NCI-H1105 (cell line): ENCODE measurements at regions not wholly inside any gene's neighbourhood (a gene's known extent, or its start where the extent isn't known, plus 50 kb on each side); places are given as distances from the start of the nearest gene placed in this dataset.
"Not testable (repeated sequence)": the region's sequence is repeated elsewhere in the genome, so short reads cannot be mapped to it uniquely, and the experiment has no call there.

Experiments used
- DNase-seq: peaks from one replicate; lab custom pipeline; 2025; lab: John Stamatoyannopoulos, UW

DNA sequence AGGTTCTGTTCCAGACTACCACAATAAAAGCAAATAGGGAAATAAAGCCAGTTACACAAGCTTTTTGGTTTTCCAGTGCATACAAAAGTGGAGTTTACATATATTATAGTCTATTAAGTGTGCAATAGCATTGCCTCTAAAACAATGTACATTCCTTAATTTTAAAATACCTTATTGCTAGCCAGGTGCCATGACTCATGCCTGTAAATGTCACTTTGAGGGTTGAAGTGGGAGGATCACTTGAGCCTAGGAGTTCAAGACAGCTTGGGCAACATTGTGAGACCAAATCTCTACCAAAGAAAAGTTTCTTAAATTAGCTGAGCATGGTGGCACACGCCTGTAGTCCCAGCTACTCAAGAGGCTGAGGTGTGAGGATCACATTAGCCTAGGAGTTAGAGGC, 52.9 kb upstream of the IMP4 start:
- no peak for DNase-seq

DNA sequence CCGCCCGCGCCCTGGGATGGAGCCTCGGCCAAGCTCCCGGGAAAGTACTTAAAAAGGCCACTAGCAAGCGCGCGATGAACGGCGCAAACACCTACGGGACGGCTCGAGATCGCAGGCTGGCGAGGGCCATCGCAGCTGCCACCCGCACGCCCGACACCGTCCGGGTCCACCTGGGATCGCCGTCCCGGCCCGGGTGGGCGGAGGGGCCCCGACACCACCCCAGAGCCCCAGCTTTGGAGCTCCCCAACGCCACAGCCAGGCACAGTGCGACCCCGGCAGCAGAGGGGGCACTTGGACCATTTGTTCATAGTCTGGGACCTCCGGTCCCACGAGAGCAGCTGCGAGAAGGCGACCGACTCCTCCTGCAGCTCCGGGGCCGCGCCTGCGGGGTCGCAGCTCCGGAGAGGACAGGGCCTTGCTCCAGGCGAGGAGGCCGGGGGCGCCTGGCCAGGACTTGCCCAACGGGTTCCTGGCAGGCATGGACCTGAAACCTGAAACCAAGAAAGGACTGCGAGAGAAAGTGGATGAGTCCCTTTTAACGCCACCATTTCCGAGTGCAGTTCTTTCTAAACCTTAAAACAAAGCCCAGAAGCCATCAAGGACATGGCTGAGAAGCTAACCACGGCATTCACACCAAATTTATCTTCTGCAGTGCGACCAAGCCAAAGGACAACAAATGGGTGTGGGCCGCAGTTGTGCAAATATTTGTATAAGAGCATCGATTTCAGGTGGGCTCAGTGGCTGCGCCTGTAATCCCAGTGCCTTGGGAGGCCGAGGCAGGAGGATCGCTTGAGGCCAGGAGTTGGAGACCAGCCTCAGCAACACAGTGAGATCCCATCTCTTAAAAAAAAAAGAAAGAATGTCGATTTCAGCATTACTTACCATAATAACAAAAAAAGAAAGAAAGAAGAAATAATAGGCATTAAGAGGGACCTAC, 54.0 kb upstream of the IMP4 start:
- DNase-seq = no peak

DNA sequence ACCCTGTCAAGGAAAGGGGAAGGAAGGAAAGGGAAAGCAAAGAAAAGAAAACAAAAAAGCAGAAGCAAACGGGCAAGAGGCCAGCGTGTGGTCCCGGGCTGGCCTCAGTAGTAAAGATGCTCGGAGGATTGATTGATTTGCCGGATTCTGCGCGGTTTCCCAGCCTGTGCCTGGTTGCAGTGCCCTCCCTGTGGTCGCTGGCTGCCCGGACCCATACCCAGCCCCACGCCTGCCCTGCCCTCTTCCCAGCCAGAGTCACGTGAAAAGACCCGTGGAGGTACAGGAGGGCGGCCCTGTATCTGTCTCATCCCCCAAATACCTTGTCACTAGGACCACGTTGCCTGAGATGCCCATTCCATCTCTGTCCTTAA, 55.1 kb upstream of the IMP4 start:
- no peak for DNase-seq

DNA sequence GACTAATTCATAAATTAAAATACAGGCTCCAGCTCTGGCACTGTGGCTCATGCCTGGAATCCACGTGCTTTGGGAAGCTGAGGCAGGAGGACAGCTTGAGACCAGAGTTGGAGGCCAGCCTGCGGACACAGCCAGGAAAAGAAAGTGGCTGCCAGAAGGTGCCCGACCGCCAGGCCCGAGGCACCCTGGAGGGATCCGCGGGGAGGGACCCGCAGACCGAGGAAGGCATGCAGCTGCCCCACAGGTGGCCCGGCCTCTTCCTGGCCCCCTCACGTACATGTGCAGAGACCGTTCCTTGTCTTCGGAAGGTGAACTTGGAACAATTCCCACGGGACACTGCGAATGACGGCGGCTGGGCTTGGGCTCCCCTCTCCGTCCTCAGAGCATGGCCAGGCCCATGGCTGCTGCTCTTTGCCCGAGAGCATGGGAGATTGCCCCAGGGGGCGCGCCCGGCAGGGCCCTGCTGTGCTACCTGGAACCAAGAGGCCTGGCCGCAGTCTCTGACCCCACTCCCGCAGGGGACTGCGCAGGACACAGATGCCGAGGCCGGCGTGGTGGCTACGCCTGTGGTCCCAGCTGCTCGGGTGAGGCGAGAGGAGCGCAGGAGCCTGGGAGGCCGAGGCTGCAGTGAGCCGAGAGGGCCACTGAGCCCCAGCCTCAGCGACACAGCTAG, 55.6 kb upstream of the IMP4 start:
- no peak for DNase-seq

DNA sequence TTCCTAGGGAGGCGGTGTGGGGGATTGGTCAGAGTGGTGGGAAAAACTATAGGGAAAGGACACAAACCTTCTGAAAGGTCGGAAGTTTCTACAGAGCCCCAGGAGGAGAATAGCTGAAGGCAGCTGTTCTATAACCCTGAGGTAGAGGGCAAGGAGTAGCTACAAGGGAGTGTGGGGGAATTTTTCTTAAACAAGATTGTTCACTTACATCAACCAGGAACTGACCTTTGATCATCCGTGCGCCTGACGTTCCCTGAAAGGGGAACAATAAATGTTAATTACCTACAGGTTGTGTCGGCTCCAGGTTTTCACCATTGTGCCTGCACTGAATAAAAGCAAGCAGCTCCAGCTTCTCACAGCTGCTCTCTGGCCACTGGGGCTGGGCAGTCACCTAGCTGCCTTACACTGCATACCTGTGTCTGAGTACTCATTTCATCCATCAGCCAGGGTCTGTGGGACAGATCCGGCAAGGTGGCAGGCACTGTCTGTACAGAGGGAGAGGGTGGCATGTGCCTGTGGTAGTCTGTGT, 59.3 kb upstream of the IMP4 start:
- not testable (repeated sequence) for DNase-seq

DNA sequence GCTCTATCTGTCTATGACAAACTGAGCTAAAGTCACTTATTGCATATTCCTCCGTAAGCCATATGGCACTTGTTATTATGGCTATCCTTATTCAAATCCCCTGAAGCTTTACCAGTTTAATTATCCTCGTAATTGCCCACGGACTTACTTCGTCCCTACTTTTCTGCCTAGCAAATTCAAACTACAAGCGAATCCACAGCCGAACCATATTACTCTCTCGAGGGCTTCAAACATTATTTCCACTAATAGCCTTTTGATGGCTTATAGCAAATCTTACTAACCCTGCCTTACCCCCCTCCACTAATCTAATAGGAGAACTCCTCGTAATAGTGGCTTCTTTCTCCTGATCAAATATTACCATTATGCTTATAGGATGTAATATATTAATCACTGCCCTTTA, 63.1 kb upstream of the IMP4 start:
- not testable (repeated sequence) for DNase-seq

DNA sequence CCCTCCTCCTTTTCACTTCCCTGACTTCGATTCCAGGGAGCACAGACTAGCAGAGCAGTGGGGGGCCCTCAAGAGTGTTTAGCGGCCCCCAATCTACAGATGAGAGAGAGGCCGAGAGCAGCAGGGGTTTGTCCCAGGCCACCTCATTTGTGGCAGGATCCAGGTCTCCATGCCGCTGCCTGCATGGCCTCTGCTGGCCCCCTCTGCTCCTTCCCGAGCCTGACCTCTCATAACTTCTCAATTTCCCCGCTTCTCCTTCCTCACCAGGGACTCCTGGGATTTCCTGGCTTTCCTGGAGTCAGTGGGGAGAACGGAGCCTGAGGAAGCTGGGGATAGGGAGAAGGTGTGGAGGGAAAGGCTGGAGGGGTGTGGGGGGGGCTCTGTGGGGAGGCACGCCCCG, 70.1 kb upstream of the TUBA3E start:
- not testable (repeated sequence) for DNase-seq

DNA sequence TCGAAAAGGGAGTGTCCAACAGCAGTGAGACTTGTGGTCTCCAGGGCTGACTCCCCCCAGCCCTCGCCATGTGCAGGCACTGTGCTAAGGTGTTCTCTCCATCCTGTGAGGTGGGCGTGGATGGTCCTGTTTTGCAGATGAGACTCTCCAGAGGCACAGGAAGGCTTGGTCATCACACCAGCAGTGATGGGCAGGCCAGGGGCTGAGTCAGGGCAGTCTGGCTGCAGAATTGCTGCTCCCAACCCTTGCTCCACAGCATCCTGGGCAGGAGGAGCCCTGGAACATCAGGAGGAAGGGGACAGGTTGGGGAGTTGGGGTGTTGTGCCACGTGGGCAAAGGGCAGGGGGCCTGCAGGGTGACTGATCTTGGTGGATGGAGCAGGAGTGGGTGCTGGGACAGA, 69.3 kb upstream of the TUBA3E start:
- DNase-seq = not testable (repeated sequence)

DNA sequence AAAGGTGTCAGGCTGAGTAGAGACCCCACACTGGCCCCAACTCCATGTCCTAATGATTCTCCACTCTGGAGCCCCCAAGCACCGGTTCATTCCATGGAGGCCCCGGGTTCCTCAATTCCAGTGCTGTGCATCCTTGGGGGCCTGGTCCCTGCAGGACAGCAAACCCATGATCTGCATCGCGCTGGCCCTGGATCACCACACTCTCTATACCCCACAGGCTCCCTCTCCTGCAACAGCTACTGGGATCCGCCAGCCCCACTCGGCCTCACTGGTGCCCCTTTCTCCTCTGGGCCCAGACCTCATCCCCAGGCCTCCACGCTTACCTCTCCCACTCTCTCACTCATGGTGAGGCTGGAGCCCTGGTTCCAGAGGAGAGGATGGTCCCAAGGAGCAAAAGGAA, 68.6 kb upstream of the TUBA3E start:
- DNase-seq = not testable (repeated sequence)

DNA sequence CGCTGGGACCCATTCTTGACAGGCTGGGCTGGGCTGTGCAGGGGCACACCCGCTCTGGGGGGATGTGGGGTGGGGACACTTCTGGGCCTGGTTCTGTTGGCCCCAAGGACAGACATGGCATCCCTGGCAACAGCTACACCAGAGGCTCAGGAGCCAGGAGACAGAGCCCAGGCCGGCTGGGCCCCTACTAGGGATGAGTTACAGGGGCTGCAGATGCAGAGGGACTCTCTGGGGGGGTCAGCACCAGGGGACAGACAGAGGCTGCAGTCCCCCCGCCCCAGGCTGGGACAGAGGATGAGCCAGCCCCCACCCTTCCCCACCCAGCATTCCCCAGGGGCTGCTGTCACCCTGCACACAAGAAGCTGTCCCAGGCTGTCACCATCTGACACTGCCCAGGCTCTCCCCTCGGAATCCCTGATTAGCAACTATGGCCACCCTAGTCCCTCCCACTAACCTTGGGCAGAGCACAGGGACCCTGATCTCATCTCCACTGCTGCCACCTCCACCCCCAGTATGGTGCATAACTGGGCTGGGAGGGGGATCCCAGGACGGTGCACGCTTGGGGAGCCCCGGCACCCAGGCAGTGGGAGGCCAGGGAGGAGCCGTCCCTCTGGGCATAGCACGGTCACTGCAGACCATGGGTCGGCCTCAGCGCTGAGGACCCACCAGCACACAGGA, 67.5 kb upstream of the TUBA3E start:
- not testable (repeated sequence) for DNase-seq

DNA sequence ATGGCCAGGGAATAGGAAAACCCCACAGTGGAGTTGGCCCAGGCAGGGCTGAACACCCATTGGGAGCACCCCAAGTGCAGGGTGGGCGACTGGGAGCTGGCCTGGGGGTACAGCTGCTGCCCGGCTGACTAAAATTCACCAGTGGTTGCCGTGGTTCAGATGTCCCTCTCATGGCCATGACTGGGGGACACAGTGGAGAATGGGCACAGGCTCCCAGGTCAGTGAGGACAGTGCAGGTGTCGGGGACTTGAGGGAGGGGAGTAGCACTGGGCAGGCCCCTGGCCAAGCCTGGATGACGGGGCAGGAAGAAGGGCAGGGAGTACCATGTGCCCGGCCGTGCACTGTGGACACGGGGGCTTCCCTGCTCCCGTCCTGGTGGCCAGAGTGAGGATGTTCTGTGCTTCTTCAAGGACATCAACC, 66.7 kb upstream of the TUBA3E start:
- not testable (repeated sequence) for DNase-seq

DNA sequence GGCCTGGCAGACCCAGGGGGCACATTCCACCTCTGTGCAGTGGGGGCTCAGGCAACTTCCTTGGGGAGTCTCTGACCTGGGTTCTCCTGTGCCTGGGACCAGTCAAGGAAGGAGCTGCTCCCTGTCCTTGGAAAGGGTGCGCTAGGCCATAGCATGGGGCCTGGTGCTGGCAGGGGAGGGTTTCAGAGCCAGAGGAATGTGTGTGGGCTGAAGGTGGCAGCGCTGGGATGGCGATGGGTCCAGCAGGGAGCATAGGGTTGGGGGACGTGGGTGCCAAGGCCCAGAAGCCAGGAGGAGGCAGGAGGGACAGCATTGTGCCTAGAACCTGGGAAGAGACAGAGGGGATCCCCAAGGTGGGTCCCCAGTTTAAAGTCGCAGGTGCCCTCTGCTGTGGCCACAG, 66.3 kb upstream of the TUBA3E start:
- no peak for DNase-seq

DNA sequence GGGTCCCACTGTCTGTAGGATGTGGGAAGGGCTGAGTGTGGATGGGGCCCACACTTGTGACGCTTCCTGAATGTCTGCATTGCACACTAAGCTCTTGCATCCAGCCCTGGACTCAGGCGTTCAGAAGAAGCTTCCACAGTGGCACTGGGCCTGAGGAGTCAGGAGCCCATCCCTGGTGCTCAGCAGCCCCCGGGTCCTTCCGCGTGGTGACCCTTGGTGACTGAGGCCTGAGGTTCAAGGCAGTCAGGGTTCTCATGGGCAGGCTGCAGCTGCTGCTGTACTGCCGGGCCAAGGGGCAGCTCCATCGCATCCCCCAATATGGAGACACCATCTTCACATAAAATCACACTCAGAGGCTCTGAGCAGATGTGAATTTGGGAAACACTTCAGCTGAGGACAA, 65.8 kb upstream of the TUBA3E start:
- no peak for DNase-seq

DNA sequence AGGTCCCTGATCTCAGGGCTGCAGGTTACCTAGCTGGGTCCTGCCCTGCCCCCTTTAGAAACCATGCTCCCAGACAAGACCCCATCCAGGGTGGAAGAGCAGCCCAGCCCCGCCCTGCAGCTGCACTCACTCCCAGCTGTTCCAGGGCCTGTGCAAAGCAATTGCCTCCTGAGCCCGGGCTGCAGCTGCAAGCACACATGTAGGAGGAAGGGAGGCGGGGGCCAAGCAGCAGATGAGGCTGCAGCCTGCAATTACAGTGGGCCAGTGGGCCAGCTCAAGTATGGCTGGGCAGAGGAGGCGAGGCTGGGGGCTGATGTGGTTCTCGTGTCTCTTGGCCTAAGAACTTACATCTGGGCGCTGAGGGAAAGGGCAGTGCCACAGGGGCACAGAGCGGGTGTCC, 65.4 kb upstream of the TUBA3E start:
- no peak for DNase-seq

DNA sequence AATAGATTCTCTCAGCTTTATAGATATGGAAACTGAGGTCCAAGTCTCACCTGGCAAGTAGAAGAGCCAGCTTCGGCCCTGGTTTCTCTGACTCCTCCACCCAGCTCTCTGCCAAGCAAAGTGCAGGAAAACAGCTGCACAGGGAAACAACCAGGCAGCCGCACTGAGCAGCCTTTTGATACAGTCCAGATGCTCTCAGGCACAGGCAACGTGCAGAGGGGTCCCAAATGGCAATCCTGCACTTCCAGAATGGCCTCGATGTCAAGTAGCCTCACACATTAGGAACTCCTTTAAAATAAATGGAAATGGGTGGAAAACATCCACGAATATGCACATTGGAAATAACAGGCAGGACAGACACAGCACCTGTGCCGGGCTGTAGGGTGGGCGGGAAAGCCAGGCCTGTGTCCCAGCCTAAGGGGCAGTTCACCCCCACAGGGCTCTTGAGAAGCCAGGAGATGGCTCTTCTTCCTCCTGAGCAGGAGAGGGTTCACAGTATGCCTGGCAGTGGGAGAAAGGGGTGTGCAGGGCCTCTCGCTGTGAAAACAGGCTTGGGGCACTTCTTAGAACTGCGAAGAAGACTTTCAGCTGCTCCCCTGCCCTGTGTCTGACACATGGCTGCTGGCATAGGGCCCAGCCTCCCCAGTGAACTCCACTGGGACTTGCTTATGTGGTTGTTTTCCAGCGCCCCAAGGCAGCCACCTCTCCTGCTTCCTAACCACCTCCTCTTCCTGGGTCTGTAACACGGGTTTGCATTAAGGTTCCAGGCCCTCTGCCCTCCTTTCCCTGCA, 63.9 kb upstream of the TUBA3E start:
- no peak for DNase-seq

DNA sequence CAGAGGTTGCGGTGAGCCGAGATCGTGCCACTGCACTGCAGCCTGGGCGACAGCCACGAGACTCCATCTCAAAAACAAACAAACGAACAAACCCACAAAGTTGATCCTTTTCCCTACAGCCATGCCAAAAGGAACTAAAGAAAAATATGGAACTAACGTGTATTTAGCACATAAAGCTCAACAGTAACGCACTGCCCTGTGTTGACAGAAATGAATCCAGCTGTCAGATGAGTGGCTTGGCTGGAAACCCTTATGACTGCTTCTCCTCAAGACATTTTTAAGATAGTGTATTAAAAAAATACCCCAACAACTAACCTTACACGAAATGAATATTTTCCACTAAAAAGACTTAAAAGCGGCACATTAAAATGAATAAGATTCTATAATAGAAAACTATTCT, 62.9 kb upstream of the TUBA3E start:
- DNase-seq = no peak

DNA sequence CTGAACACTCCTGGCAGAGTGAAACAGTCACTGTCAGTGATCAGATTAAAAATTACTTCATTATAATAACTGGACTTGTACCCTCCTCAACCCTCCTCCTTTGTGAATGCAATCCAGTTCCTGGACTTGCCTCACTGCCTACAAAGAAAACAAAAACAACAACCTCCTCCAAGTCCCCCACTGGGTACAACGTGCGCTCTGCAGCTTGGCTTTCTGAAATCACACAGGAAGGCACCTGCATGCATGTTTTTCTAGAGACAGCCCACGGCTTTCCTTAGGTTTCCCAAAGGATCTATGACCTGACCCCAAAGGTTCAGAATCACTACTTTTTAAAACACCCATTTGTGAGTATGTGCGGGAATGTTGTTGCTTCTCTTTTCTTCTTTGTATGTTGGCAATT, 61.4 kb upstream of the TUBA3E start:
- DNase-seq = no peak

DNA sequence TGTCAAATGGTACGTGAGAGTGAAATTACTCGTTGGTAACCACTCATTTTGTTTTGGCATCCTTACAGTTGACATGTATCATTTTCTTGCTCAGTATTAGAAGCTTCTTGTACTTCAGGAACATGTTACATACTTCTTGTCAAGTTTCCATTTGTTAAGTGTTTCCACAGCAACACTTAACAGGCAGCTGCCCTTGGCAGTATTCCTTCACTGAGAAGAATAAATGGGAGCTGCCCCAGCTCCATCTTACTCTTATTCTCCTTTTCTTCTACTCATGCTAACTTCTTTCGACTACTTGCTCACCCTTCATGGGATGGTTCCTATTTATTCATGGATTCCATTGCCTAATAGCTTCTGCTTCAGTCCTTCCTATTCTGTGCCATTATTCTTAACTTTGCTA, 60.1 kb upstream of the TUBA3E start:
- no peak for DNase-seq

DNA sequence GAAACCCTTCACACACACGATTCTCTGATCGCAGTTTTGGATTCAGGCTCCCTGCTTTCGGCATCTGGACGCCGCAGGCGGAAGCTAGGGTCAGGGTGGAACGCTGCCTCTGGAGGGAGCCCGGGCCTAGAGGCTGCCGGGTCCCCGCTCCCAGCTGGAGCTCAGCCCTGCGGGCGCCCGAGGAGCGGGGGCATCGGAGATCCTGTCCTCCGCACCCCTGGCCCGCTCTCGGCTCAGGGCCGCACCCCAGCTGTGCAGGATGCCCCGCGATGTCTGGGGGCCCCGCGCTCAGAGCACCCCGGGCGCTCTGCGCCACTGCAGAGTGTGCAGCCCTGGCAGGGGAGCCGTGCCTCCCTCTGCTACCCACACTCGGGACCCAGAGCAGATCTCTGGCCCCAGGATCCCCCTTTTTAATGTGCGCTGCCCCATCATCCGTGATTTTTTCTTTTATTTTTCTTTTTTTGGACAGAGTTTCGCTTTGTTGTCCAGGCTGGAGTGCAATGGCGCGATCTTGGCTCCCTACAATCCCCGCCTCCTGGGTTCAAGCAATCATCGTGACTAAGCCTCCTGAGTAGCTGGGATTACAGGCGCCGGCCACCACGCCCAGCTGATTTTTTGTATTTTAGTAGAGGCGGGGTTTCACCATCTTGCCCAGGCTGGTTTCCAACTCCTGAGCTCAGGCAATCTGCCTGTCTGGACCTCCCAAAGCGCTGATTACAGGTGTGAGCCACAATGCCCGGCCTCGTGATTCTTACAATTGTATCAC, 54.8 kb upstream of the TUBA3E start:
- DNase-seq = peak; percentile 11

DNA sequence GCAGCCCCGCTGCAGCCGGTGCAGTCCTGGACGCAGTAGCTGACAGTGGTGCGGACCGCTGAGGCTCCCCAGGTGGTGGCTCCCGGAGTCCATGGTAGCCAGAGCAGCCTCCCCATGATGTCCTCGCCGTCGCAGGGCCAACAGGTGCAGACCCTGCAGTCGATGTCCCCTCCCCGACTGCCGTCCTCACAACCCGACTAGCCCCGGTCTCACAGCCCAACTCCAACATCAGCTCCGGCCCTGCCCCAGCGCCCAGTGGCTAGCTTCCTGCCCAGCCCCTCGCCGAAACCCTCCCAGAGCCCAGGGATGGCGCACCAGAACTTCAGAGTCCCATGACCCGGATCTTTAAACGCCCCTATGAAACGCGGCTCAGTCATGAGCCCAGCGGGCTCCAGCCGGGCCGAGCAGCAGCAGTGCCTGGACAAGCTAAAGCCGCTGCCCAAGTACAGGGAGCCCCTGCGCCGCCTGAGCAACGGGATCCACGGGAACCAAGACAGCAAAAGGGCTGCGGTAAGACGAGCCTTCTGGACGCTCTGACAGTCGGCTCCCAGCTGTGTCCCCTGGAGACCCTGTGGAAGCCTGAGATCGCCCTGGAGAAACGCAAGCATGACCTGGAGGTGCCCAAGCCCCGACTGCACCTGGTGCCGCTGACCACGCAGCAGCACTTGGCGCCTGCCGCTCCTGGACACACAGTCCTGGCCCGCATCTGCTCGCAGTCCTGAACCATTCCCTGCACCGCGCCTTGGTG, 53.8 kb upstream of the TUBA3E start:
- DNase-seq = no peak
